ENCODE measurements at regions not wholly inside any gene's neighbourhood (a gene's known extent, or its start where the extent isn't known, plus 50 kb on each side); places are given as distances from the start of the nearest gene placed in this dataset.

- no peak for DNase-seq
Measured at GRCh38 chr2:21254170-21254965, 130.6 kb downstream of the TDRD15 start.

GRCh38 chr2:21256006-21256405, 132.2 kb downstream of the TDRD15 start:
- DNase-seq = no peak

- DNase-seq = no peak
Measured at GRCh38 chr2:21257621-21258020, 133.9 kb downstream of the TDRD15 start.

DNA sequence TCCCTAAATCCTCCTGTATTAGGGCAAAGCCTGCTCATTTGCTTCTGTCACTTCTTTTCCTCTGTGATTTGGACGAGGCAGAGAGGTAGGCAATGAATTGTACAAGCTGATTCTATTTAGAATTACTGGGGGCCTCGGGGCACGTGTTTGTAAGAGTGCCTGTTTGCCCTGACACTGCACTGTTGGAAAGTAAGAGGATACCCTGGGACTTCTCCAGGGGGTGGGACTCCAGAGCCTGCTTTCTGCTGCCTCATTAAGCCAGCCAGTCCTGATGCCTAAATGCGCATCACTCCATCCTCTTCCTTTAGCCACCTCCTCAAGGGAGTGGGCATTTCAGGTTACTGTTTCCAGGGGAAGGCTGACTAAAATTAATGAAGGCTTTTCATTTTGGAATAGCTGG, 134.3 kb downstream of the TDRD15 start:
- no peak for DNase-seq

GRCh38 chr2:21260311-21260710, 136.5 kb downstream of the TDRD15 start:
- DNase-seq = no peak

GRCh38 chr2:21261591-21261990, 137.8 kb downstream of the TDRD15 start:
- DNase-seq = no peak

DNA sequence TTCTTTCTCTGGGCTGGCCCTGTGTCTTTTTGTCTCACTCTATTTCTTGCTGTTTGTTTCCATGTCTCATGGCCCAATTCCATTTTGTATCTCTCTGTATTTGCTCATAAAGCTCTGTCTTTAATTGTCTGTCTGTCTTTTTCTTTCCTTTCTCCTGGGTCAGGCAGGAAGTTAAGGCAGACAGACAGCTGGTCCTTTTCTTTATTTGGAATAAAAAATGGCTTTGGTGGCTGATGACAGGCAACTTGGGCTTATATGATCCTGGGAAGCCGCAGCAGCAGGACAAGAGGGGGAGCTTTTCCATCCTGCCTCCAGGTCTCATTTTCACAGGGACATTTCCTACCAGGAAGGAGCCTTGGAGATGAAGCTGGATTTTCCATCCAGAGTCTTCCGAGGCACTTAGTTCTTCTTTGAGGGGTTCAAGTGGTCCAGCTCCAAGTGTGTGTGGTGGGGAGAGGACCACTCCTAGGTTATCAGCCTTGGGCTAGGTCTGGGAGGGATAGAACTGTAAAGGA, 138.7 kb downstream of the TDRD15 start:
- no peak for DNase-seq

- DNase-seq = no peak
Measured at GRCh38 chr2:21263622-21264021, 139.9 kb downstream of the TDRD15 start.

DNA sequence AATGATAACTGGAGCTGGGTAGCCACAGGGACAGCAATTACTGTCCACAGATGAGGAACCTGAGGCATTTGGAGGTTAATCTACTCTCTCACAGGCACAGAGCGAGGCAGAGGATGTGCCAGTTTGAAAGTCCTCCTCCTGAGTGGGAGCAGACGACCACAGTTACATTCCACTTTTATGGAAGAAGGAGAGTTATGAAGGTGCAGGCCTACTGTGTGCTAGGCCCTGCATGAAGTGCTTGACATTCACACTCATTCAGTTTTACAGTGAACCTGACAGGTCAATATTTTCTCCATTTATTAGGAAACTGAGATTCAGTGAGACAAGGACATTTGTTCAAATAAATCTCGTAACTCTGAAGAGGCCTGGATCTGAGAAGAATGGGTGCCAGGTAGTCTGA, 142.0 kb downstream of the TDRD15 start:
- no peak for DNase-seq

GRCh38 chr2:21267232-21267835, 143.6 kb downstream of the TDRD15 start:
- DNase-seq = no peak

- no peak for DNase-seq
Measured at GRCh38 chr2:21268197-21268877, 144.6 kb downstream of the TDRD15 start.

GRCh38 chr2:21268878-21269224, 145.1 kb downstream of the TDRD15 start:
- no peak for DNase-seq

GRCh38 chr2:21269382-21269781, 145.6 kb downstream of the TDRD15 start:
- DNase-seq = no peak

DNA sequence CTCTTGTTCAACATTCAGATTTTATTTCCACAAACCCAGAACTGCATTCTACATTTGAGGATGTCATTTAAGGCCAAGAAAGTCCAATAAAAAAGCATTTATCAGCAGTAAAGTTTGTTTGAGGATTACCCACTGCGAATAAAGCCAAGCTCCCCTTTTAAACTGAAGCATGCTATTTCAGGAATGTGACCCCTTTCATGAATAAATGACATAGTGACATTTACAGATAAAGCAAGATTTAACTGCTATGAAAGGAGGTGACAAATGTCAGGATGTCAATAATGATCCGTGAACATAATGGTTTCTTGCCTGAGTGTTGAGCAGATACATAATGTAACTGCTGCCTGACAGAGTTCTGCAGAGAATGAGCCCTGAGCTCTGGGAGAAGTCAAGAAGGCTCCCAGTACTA, 146.3 kb downstream of the TDRD15 start:
- DNase-seq = no peak

- DNase-seq = no peak
Measured at GRCh38 chr2:21270708-21271122, 146.9 kb downstream of the TDRD15 start.

DNA sequence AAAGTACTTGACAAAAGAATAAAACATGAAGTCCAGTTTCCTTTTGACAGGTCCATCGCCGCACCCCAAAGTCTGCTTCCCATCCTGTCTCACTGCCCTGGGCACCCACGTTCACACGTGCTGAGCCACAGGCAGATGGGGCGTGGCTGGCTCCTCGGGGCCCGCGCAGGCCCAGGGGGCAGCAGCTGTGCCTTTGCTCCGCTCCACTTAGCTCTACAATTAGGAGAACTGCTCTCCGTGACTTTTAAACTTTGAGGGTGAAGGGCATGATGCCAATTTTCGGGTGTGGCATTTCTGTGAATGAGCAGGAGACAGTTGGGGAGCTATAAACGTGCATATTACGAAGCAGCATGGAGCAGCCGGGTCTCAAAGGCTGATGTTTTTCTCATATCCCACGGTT, 152.4 kb downstream of the TDRD15 start:
- DNase-seq = no peak

GRCh38 chr2:21277068-21278056, 153.6 kb downstream of the TDRD15 start:
- DNase-seq = no peak

GRCh38 chr2:21279525-21279924, 155.8 kb downstream of the TDRD15 start:
- DNase-seq = no peak

DNA sequence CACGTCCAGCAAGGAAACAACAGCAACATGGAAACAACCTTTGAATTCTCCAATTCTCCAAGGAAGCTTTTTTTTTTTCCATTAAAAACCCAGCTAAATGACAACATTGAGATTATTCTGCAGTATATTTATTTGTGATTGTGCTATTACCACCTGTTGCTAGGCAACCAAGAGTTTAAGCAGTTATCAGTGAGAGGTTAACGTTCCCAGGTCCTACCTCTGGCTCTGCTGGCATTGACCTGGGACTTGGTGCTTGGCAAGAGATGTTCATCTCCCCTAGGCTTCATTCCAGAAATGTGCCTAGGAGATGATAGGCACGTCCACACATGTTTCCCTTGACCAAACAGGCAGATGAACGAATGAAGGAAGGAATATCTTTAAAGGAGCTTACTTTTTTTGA, 157.0 kb downstream of the TDRD15 start:
- DNase-seq = no peak

- DNase-seq = no peak
Measured at GRCh38 chr2:21281384-21281783, 157.6 kb downstream of the TDRD15 start.

DNA sequence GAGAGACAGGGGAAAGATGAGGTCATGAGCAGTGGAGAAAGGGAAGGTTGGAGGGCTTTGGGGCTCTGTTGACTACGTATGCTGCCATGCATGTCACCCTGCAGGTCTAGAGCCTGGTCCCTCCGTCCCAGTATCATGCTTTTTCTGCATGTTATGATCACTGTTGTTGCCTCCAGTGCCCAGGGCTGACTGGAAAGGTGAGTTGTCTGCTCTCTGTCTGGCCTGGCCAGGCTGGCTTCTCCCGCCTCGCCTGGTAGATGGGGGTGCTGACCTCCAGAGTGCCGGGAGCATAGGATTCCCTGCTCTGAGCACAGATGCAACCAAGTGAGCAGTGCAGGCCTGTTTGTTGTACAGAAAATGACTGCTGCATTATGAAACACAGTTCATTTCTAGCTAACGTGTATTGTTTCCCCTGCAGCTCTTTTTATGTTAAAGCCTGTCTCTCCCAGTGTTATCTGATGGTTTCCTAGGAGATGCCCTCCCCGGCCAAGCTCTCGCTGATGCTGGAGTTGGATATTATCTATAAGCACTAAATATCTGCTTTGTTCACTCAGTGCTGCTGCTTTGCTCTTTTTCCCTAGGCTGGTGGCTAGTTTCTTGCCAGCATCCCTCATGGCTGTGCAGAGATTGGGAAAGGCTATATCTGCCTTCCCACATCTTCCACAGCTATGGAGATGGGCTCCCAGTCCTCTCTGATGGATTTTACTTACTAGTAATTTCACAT, 158.2 kb downstream of the TDRD15 start:
- DNase-seq = no peak

GRCh38 chr2:21282515-21282898, 158.7 kb downstream of the TDRD15 start:
- DNase-seq = no peak
